ENCODE measurements at regions not wholly inside any gene's neighbourhood (a gene's known extent, or its start where the extent isn't known, plus 50 kb on each side); places are given as distances from the start of the nearest gene placed in this dataset.

- Histone ChIP-seq H3K4me3 (ENCODE audit: low read length) (no peak overlapping the region), H3K36me3 (ENCODE audit: control insufficient read depth in 2 of 3, insufficient read depth in 3 of 3, low read length in 3 of 3) (no peaks in the 10 kb centered on the region), H3K4me1 (ENCODE audit: control insufficient read depth in 2 of 2, insufficient read depth in 2 of 2, low read length in 2 of 2) (peaks cover 0 to 3% of the 10 kb centered on the region in 2 donors), H3K9me3 (ENCODE audit: control insufficient read depth in 2 of 3, low read length in 3 of 3) (no peaks in the 10 kb centered on the region), H3K27ac (ENCODE audit: low read depth, low read length) (no peak overlapping the region), H3K27me3 (ENCODE audit: control insufficient read depth in 2 of 2, insufficient read depth in 2 of 2, low read length in 2 of 2) (no peaks in the 10 kb centered on the region)
- ATAC-seq (no peak), DNase-seq (no peak)
- Mint-ChIP-seq H3K4me1 (peaks cover 20 to 75% (median 69%) of the 10 kb centered on the region in 7 donors), H3K36me3 (peaks cover 7 to 33% (median 28%) of the 10 kb centered on the region in 5 donors), H3K27ac (no peak overlapping the region), H3K27me3 (no peaks in the 10 kb centered on the region), H3K9me3 (peaks cover 0 to 5% (median 3%) of the 10 kb centered on the region in 11 donors), H3K4me3 (peak overlapping the region in 2 of 10 donors; percentile 8 to 41)
- ChIA-PET POLR2A (no interaction called here), CTCF (interaction anchor here (2.0 kb wide), 1 partner anchor 71 kb away, joined by 5 read pairs; no protein-coding TSS in a partner anchor)
- intact Hi-C loops (cut with micrococcal nuclease) = no loop called here
Measured at GRCh38 chr2:134189009-134189720, 64.7 kb upstream of the MGAT5 start.

GRCh38 chr2:134190062-134190806, 63.6 kb upstream of the MGAT5 start:
- peak overlapping the region in 4 of 9 donors; percentile 1 to 80 (median 11) for H3K27ac Mint-ChIP-seq
- H3K4me1 Mint-ChIP-seq = peaks cover 16 to 73% (median 67%) of the 10 kb centered on the region in 7 donors
- Histone ChIP-seq H3K9me3 (ENCODE audit: control insufficient read depth in 2 of 3, low read length in 3 of 3) (no peaks in the 10 kb centered on the region), H3K27me3 (ENCODE audit: control insufficient read depth in 2 of 2, insufficient read depth in 2 of 2, low read length in 2 of 2) (no peaks in the 10 kb centered on the region), H3K27ac (ENCODE audit: low read depth, low read length) (no peak overlapping the region), H3K4me3 (ENCODE audit: low read length) (no peak overlapping the region), H3K4me1 (ENCODE audit: control insufficient read depth in 2 of 2, insufficient read depth in 2 of 2, low read length in 2 of 2) (no peaks in the 10 kb centered on the region), H3K36me3 (ENCODE audit: control insufficient read depth in 2 of 3, insufficient read depth in 3 of 3, low read length in 3 of 3) (no peaks in the 10 kb centered on the region)
- intact Hi-C loops (cut with micrococcal nuclease) = no loop called here
- ATAC-seq = no peak
- no peak for DNase-seq
- H3K9me3 Mint-ChIP-seq = peaks cover 0 to 5% (median 3%) of the 10 kb centered on the region in 11 donors
- CTCF ChIA-PET = no interaction called here
- H3K27me3 Mint-ChIP-seq = no peaks in the 10 kb centered on the region
- H3K4me3 Mint-ChIP-seq = peak overlapping the region in 4 of 10 donors; percentile 8 to 33 (median 13)
- H3K36me3 Mint-ChIP-seq = peaks cover 3 to 30% (median 26%) of the 10 kb centered on the region in 5 donors
- POLR2A ChIA-PET = no interaction called here

- ChIA-PET CTCF (no interaction called here), POLR2A (no interaction called here)
- peak overlapping the region in 1 of 9 donors; percentile 4 for H3K27ac Mint-ChIP-seq
Measured at GRCh38 chr2:134190807-134191203, 63.1 kb upstream of the MGAT5 start.

GRCh38 chr2:134191835-134192234, 62.0 kb upstream of the MGAT5 start:
- H3K27me3 ChIP-seq (ENCODE audit: control insufficient read depth in 2 of 2, insufficient read depth in 2 of 2, low read length in 2 of 2) = no peaks in the 10 kb centered on the region
- no peaks in the 10 kb centered on the region for H3K9me3 ChIP-seq (ENCODE audit: control insufficient read depth in 2 of 3, low read length in 3 of 3)
- no peak for DNase-seq
- no peaks in the 10 kb centered on the region for H3K36me3 ChIP-seq (ENCODE audit: control insufficient read depth in 2 of 3, insufficient read depth in 3 of 3, low read length in 3 of 3)
- Mint-ChIP-seq H3K27ac (peak overlapping the region in 2 of 9 donors; percentile 32 to 53), H3K4me3 (peak overlapping the region in 1 of 10 donors; percentile 42), H3K36me3 (peaks cover 0 to 30% (median 21%) of the 10 kb centered on the region in 5 donors), H3K27me3 (no peaks in the 10 kb centered on the region), H3K9me3 (peaks cover 0 to 5% (median 3%) of the 10 kb centered on the region in 11 donors), H3K4me1 (peaks cover 20 to 73% (median 63%) of the 10 kb centered on the region in 7 donors)
- no peak for ATAC-seq
- CTCF ChIA-PET = interaction anchor here (0.7 kb wide), 1 partner anchor 8 kb away, joined by 3 read pairs; no protein-coding TSS in a partner anchor
- POLR2A ChIA-PET = no interaction called here
- H3K27ac ChIP-seq (ENCODE audit: low read depth, low read length) = no peak overlapping the region
- H3K4me1 ChIP-seq (ENCODE audit: control insufficient read depth in 2 of 2, insufficient read depth in 2 of 2, low read length in 2 of 2) = no peaks in the 10 kb centered on the region
- H3K4me3 ChIP-seq (ENCODE audit: low read length) = no peak overlapping the region
- intact Hi-C loops (cut with micrococcal nuclease) = no loop called here

More at GRCh38 chr2:134190807-134191203, 63.1 kb upstream of the MGAT5 start:
- intact Hi-C loops (cut with micrococcal nuclease) = no loop called here
- Histone ChIP-seq H3K27ac (ENCODE audit: low read depth, low read length) (no peak overlapping the region), H3K36me3 (ENCODE audit: control insufficient read depth in 2 of 3, insufficient read depth in 3 of 3, low read length in 3 of 3) (no peaks in the 10 kb centered on the region), H3K27me3 (ENCODE audit: control insufficient read depth in 2 of 2, insufficient read depth in 2 of 2, low read length in 2 of 2) (no peaks in the 10 kb centered on the region), H3K4me1 (ENCODE audit: control insufficient read depth in 2 of 2, insufficient read depth in 2 of 2, low read length in 2 of 2) (no peaks in the 10 kb centered on the region), H3K4me3 (ENCODE audit: low read length) (no peak overlapping the region), H3K9me3 (ENCODE audit: control insufficient read depth in 2 of 3, low read length in 3 of 3) (no peaks in the 10 kb centered on the region)
- Mint-ChIP-seq H3K4me3 (no peak overlapping the region), H3K36me3 (peaks cover under 1 to 30% (median 26%) of the 10 kb centered on the region in 5 donors), H3K4me1 (peaks cover 15 to 73% (median 68%) of the 10 kb centered on the region in 7 donors), H3K9me3 (peaks cover 0 to 5% (median 3%) of the 10 kb centered on the region in 11 donors), H3K27me3 (no peaks in the 10 kb centered on the region)
- DNase-seq = no peak
- ATAC-seq = no peak

- H3K4me3 Mint-ChIP-seq = no peak overlapping the region
- no peaks in the 10 kb centered on the region for H3K36me3 ChIP-seq (ENCODE audit: control insufficient read depth in 2 of 3, insufficient read depth in 3 of 3, low read length in 3 of 3)
- ATAC-seq (no peak), DNase-seq (no peak)
- no peak overlapping the region for H3K27ac ChIP-seq (ENCODE audit: low read depth, low read length)
- no peaks in the 10 kb centered on the region for H3K27me3 Mint-ChIP-seq
- CTCF ChIA-PET = no interaction called here
- H3K36me3 Mint-ChIP-seq = peaks cover 0 to 21% (median 15%) of the 10 kb centered on the region in 5 donors
- peaks cover 9 to 10% of the 10 kb centered on the region in 2 donors for H3K4me1 ChIP-seq (ENCODE audit: control insufficient read depth in 2 of 2, insufficient read depth in 2 of 2, low read length in 2 of 2)
- no peaks in the 10 kb centered on the region for H3K9me3 ChIP-seq (ENCODE audit: control insufficient read depth in 2 of 3, low read length in 3 of 3)
- H3K4me1 Mint-ChIP-seq = peaks cover 32 to 74% (median 63%) of the 10 kb centered on the region in 7 donors
- H3K27me3 ChIP-seq (ENCODE audit: control insufficient read depth in 2 of 2, insufficient read depth in 2 of 2, low read length in 2 of 2) = no peaks in the 10 kb centered on the region
- H3K9me3 Mint-ChIP-seq = peaks cover 0 to 5% (median 3%) of the 10 kb centered on the region in 11 donors
- no peak overlapping the region for H3K4me3 ChIP-seq (ENCODE audit: low read length)
- POLR2A ChIA-PET = no interaction called here
- no peak overlapping the region for H3K27ac Mint-ChIP-seq
- intact Hi-C loops (cut with micrococcal nuclease) = no loop called here
Measured at GRCh38 chr2:134193006-134193405, 60.9 kb upstream of the MGAT5 start.

- Histone ChIP-seq H3K4me3 (ENCODE audit: low read length) (no peak overlapping the region), H3K36me3 (ENCODE audit: control insufficient read depth in 2 of 3, insufficient read depth in 3 of 3, low read length in 3 of 3) (no peaks in the 10 kb centered on the region), H3K27ac (ENCODE audit: low read depth, low read length) (no peak overlapping the region), H3K4me1 (ENCODE audit: control insufficient read depth in 2 of 2, insufficient read depth in 2 of 2, low read length in 2 of 2) (peaks cover 15 to 16% of the 10 kb centered on the region in 2 donors), H3K9me3 (ENCODE audit: control insufficient read depth in 2 of 3, low read length in 3 of 3) (no peaks in the 10 kb centered on the region), H3K27me3 (ENCODE audit: control insufficient read depth in 2 of 2, insufficient read depth in 2 of 2, low read length in 2 of 2) (no peaks in the 10 kb centered on the region)
- ChIA-PET POLR2A (interaction anchor here (1.2 kb wide), 1 partner anchor 13 kb away, joined by 5 read pairs; no protein-coding TSS in a partner anchor), CTCF (no interaction called here)
- peaks cover 0 to 5% (median 3%) of the 10 kb centered on the region in 11 donors for H3K9me3 Mint-ChIP-seq
- DNase-seq = no peak
- no peaks in the 10 kb centered on the region for H3K27me3 Mint-ChIP-seq
- H3K36me3 Mint-ChIP-seq = peaks cover 0 to 21% (median 13%) of the 10 kb centered on the region in 5 donors
- ATAC-seq = no peak
- intact Hi-C loops (cut with micrococcal nuclease) = no loop called here
- no peak overlapping the region for H3K4me3 Mint-ChIP-seq
- peaks cover 33 to 75% (median 66%) of the 10 kb centered on the region in 7 donors for H3K4me1 Mint-ChIP-seq
- H3K27ac Mint-ChIP-seq = peak overlapping the region in 2 of 9 donors; percentile 5 to 37
Measured at GRCh38 chr2:134194519-134194918, 59.4 kb upstream of the MGAT5 start.
